Globus pallidus (tissue), 1 donor: ENCODE measurements at regions not wholly inside any gene's neighbourhood (a gene's known extent, or its start where the extent isn't known, plus 50 kb on each side); places are given as distances from the start of the nearest gene placed in this dataset.

Source experiments
- DNase-seq: peaks from one replicate; pipeline ENCODE4 v3.0.0-alpha.2; 2015; ENCODE audit warnings: low spot score

DNA sequence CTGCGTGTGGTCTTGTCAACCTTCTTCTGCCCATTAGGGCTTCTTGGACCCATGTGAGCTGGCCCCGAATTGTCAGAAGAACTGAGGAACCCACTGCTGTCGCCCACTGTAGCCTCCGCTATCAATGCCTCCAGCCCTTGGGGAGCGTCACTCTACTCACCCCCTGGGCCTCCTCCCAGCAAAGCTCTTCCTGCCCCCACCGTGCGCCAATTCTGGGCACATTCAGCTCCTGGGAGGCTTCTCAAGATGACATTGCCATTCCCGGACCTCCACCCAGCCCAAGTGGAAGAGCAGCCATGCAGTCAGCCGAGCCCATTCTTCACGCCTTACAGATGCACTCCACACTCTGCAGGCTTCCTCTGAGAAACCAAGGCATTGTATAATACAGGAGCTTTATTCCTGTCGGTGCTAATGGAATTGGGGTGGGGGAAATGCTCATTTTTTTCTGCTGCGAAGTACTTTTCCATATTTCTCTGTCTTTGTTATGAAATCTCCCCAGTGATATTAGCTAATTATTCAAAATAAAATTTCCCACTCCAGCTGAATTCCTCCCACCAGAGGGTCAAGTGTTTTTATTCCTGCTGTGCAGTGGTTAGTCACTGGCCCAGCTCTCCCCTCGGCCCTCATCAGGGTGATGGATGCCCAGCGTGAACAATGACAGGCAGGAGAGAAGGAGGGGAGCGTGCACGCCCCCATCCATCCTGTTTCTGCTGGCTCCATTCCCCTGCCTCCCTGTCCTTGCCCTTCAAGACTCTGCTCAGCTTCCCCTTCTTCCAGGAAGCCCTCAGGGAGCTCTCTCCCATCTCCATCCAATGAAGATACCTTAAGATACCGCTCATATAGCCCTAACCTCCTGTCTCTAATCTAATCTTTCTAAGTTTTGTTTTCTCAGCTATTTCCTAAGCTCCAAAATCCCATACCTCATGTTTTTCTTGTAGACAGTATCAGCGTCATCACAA is 87.7 kb downstream of the C16orf95 start:
- no peak for DNase-seq

DNA sequence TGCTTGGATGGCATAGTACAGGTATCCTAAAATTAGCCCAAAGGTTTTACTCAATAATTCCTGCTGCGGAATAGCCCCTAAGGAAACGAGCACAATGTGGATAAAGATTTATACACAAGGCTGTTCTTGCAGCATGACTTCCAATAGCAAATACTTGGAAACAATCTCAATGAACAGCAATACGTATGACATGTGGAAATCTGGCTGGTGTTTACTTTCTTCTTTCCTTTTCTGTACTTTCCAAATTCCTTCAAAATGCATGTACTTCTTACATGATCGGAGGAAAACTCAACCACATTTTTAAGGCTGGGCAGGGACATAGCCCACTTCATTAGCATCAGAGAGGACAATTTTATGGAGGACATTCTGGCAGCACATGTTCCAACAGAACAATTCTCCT is 86.6 kb downstream of the C16orf95 start:
- no peak for DNase-seq

DNA sequence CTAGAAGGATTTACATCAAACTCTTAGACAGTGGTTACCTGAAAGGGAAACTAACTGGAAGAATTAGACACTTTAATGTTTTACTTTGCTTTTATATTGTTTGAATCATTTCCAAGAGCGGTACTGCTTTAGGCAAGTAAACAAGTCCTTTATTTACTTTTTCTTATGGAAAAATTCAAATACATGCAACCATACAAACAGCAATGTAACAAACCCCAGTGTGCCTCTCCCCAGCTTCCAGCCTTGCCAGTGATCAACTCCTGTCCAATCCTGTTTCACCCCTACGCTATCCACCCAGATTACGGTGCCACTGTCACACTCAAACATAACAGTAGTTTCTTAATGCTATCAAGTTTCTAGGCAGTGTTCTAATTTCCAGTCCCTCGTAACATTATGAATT is 85.9 kb downstream of the C16orf95 start:
- no peak for DNase-seq

DNA sequence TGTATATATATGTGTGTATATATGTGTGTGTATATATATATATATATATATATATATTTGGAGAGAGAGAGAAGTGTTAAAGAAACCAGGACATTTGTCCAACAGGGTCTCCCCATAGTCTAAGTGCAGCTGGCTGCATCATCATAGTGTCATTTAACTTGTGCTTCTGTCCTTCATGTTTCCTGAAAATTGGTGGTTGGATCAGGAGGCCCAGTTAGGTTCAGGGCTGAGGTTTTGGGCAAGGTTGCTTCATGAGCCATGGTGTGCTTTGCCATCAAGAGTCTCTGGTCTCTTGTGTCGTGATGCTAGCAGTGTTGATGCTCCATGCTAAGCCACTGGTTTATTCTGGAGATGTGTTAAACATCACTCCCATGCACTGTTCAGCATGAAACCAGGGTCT is 85.3 kb downstream of the C16orf95 start:
- DNase-seq, result no peak

- no peak for DNase-seq
Measured at GRCh38 chr16:87233928-87234327, 83.3 kb downstream of the C16orf95 start.

- no peak for DNase-seq
Measured at GRCh38 chr16:87234601-87235000, 82.6 kb downstream of the C16orf95 start.

DNA sequence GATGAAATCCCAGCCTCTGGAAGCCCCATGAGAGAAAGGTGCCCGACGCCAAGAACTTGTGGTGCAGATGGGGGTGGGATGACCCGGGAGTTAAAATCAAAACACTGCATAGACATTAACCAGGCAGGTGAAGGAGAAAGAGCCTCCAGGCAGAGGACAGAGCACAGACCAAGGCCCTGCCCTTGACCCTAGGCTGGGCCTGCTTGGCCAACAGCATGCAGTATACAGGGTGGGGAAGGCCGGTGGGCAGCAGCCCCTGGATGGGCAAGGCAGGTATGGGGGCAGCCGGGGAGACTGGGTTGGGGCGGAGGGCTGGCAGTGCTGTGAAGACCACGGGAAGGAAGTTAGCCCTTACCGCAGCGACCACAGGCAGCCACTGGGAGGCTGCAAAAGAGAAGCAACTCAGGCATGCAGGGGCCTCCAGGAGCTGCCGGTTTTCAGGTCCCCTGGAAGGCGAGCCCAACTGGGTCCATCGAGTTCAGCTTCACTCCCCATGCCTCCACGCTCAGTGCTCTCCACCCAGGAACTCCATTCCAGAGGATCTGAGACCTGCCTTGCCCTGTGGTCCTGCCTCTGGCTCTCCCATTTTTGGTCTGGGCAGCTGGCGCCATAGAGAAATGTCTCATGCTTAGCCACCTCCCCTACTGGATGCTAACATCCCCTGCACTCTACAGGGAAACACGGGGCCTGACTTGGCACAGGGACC is 81.2 kb downstream of the C16orf95 start:
- no peak for DNase-seq

DNA sequence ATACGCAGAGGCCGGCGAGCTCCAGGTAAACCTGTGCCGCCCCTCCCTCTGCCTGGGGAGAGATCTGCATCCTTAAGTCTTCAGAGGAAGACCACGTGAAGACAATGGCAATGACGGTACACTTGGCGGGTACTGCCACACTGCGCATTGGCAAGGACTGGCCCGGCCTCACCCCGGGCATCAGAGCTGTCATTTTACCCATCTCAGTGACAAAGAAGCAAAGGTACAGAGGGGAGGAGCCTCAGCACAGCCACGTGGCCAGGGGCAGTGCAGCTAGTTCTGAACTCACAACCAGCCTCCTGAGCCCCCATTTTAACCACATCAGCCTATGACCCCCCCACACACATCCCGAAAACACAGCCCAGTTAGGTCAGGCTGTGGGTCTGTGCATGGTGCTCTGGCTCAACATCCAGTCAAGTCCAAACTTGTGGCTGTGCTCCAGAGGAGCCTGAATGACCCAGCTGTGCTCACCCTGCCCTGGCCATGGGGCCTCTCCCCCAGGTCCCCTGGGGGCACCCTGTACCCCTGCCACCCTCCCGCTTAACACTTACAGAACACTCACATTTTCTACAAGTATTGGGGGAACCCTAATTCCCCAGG is 80.6 kb downstream of the C16orf95 start:
- DNase-seq, result no peak

GRCh38 chr16:87238361-87238715 is 78.9 kb downstream of the C16orf95 start:
- no peak for DNase-seq

- no peak for DNase-seq
Measured at GRCh38 chr16:87239545-87239944, 77.6 kb downstream of the C16orf95 start.

- no peak for DNase-seq
Measured at GRCh38 chr16:87240211-87241136, 76.7 kb downstream of the C16orf95 start.

DNA sequence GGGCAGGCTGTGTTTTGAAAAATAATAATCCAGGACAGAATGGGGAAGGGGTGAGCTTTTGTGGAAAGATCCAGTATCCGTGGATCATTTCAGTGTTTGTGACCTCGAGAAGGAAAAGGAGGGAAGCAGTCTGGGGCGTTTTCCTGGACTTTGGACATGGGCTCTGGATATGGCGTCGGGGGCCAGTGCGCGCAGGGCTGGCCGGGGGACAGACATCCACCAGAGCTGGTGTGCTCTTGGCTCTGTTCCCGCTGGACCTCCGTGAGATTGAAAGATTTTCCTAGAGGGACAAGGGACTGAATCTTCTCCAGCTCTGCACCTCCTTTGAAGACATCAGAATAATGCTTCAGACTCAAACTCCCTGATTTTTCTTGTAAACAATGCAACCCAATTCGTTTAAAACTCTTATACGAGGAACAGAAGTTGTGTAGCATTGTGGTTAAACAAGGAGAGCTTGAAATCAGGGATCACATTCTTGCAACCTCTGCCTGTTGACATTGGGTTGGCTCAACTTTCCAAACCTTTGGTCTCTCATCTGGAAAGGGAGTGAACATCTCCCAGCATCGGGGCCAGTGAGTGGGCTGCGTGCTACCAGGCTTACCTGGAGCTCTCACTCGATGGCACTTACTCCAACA is 75.9 kb downstream of the C16orf95 start:
- no peak for DNase-seq

GRCh38 chr16:87243478-87243877 is 73.7 kb downstream of the C16orf95 start:
- DNase-seq, result no peak

DNA sequence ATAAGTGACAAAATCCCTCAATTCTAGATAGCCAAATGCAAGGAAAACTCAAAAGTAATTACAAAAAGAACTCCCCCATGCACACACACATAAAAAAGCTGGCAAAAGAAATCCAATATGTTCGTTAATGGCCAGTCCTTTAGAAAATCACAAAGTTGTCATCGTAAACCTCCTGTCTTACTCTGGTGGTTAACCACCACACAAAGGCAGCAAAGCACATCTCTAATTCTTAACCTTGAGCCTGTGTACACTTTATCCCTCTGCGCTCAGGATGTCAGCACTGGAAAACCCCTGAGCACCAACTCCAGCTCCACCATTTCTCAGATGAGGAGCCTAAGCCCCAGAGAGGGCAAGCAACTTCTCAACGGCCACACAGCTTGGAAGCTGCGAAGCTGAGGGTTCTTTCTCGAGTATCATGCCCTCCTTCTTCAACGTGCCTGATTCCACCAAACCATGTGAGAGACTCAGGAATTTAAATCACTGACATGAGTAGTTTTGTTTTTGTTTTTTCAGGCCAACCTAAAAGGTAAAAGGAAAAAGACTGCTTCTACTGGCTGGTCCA is 72.5 kb downstream of the C16orf95 start:
- DNase-seq, result no peak

- no peak for DNase-seq
Measured at GRCh38 chr16:87245511-87245910, 71.7 kb downstream of the C16orf95 start.

DNA sequence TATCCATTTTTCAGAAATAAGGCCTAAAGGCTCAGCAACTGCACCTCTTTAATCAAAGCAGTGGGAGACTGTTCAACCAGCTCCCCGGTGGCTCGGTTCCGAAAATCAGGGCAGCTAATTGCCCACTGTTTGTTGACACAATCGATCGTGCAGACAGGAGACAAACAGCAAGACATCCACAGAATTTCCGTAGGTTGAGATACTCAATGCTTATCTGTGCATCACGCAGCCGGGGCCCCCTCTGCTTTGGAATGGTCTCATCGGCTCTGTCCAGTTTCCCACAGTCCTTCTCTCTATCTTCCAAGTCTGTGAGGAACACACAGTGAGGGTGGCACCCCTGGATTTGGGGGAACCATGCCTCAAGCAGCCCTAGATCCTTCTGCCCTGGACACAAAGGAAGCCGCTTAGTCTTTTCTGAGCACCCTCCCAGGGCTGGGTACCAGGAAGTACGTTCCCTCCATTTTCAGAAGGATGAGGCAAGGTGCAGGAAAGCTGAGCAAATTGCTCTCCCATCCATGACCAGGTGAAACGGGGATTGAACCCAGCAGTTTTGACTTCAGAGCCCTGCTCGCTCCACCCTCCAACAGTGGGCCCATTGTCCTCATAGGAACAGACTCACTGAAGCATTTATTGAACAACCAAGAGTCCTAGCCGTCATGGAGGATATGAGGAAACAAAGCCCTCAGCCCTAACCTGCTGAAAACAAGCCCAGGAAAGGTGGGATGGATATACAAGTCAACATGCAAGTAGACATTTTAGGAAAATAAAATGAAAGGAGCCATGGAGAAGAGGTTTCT is 70.7 kb downstream of the C16orf95 start:
- DNase-seq, result no peak

DNA sequence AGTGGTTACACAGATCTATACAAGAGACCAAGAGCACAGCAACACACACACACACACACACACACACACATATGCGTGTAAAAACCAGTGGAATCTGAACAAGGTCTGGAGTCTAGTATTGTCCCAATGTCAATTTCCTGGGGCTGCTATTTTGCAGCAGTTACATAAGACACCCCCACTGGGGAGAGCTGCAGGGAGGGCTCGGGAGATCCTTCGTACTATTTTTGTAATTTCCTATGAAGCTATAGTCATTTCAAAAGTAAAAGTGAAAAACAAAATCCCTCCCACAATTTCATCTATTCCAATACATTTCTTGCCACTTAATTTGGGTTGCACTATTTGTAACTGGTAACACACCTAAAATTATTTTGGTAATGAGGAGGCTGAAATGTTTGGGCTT is 68.5 kb downstream of the C16orf95 start:
- DNase-seq, result no peak

DNA sequence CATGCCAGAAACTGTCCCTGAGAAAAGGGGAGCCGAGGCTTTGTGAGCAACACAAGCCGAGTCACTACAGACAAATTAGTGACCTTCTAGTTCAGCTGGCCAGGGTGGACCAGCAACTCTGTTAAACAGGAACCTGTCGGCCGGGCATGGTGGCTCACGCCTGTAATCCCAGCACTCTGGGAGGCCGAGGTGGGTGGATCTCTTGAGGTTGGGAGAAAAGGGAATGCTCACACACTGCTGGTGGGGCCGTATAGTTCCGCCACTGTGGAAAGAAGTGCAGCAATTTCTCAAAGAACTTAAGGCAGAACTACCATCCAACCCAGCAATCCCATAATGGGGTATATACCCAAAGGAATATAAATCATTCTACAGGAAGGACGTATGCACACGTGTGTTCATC is 67.8 kb downstream of the C16orf95 start:
- DNase-seq, result no peak

DNA sequence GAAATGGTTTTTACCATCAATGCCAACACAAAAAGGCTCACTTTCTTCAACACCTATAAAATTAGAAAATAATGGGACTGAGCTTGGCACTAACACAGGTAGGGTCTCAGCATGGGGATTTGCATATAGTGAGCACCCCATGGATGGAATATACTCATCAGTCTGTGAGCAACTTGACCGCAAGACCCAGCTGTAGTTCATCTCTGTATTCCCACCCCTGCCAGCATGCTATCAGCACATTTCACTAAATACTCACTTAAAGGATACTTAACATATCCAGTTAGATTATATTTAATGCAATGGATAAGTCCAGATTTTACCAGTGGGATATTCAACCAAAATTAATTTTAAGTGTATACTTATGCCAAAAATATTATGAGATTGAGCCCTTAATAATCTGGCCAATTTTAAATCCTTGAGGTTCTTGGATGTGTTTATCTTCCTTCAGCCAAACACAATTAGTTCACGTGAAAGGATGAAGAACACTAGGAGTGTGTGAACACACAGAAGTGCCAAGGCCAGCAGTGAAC is 66.7 kb downstream of the C16orf95 start:
- DNase-seq, result no peak
